ENCODE measurements at regions not wholly inside any gene's neighbourhood (a gene's known extent, or its start where the extent isn't known, plus 50 kb on each side); places are given as distances from the start of the nearest gene placed in this dataset.

- DNase-seq, result no peak
These were observed 327.2 kb upstream of the TRIB2 start for GRCh38 chr2:12389344-12390045.

- no peak for DNase-seq
These were observed 325.6 kb upstream of the TRIB2 start for GRCh38 chr2:12391116-12391515.

- DNase-seq, result no peak
These were observed 320.0 kb upstream of the TRIB2 start for GRCh38 chr2:12396699-12397098.

GRCh38 chr2:12397854-12398253, 318.9 kb upstream of the TRIB2 start:
- no peak for DNase-seq

- DNase-seq, result no peak
These were observed 317.5 kb upstream of the TRIB2 start for GRCh38 chr2:12399240-12399639.

- DNase-seq, result no peak
These were observed 316.2 kb upstream of the TRIB2 start for GRCh38 chr2:12400543-12400942.

- DNase-seq, result no peak
These were observed 314.1 kb upstream of the TRIB2 start for GRCh38 chr2:12402440-12403139.

- no peak for DNase-seq
These were observed 312.2 kb upstream of the TRIB2 start for GRCh38 chr2:12404497-12404896.

- no peak for DNase-seq
These were observed 309.6 kb upstream of the TRIB2 start for GRCh38 chr2:12407160-12407559.

- DNase-seq, result peak; percentile 25 to 31
These were observed 303.8 kb upstream of the TRIB2 start for GRCh38 chr2:12412898-12413305.

GRCh38 chr2:12415536-12415935, 301.2 kb upstream of the TRIB2 start:
- no peak for DNase-seq

GRCh38 chr2:12416600-12416999, 300.1 kb upstream of the TRIB2 start:
- peak; percentile 64 to 70 for DNase-seq

GRCh38 chr2:12417786-12418185, 298.9 kb upstream of the TRIB2 start:
- DNase-seq, result no peak

GRCh38 chr2:12419803-12420202, 296.9 kb upstream of the TRIB2 start:
- DNase-seq, result no peak

- no peak for DNase-seq
These were observed 295.7 kb upstream of the TRIB2 start for GRCh38 chr2:12421046-12421445.

GRCh38 chr2:12424219-12424618, 292.5 kb upstream of the TRIB2 start:
- no peak for DNase-seq

- DNase-seq, result no peak
These were observed 291.9 kb upstream of the TRIB2 start for GRCh38 chr2:12424809-12425208.

- DNase-seq, result no peak
These were observed 288.4 kb upstream of the TRIB2 start for GRCh38 chr2:12428324-12428723.

- DNase-seq, result no peak
These were observed 287.9 kb upstream of the TRIB2 start for GRCh38 chr2:12428786-12429185.

GRCh38 chr2:12429779-12430406, 286.8 kb upstream of the TRIB2 start:
- DNase-seq, result no peak

GRCh38 chr2:12430407-12431133, 286.2 kb upstream of the TRIB2 start:
- peak; percentile 44 to 52 for DNase-seq

- DNase-seq, result no peak
These were observed 283.6 kb upstream of the TRIB2 start for GRCh38 chr2:12432985-12433625.

- no peak for DNase-seq
These were observed 283.1 kb upstream of the TRIB2 start for GRCh38 chr2:12433626-12433990.
